ENCODE measurements at regions not wholly inside any gene's neighbourhood (a gene's known extent, or its start where the extent isn't known, plus 50 kb on each side); places are given as distances from the start of the nearest gene placed in this dataset.

GRCh38 chr13:81683521-81683920, 1342.6 kb upstream of the SPRY2 start:
- no peaks in the 10 kb centered on the region for H3K4me1 ChIP-seq (ENCODE audit: control insufficient read depth in 2 of 2, insufficient read depth in 2 of 2, low read length in 2 of 2)
- DNase-seq, result no peak
- no peaks in the 10 kb centered on the region for H3K4me1 Mint-ChIP-seq
- H2AFZ ChIP-seq (ENCODE audit: insufficient read depth, low read depth, low read length, poor library complexity, severe bottlenecking), result no peak overlapping the region
- H3K4me3 Mint-ChIP-seq, result no peak overlapping the region
- H3K27me3 ChIP-seq (replicated peaks in 1 of 4; ENCODE audit: control extremely low read depth in 1 of 4, control insufficient read depth in 3 of 4, insufficient read depth in 4 of 4, low read length in 3 of 4), result no peaks in the 10 kb centered on the region
- peaks cover 2% of the 10 kb centered on the region for H3K9me3 Mint-ChIP-seq (ENCODE audit: insufficient read depth)
- 80% methylated on average over 2 of the region's 4 CpGs for WGBS (ENCODE audit: insufficient coverage)
- intact Hi-C loops (cut with micrococcal nuclease), result no loop called here
- H3K9ac ChIP-seq (ENCODE audit: low read length), result no peak overlapping the region
- no peaks in the 10 kb centered on the region for H3K9me3 ChIP-seq (ENCODE audit: control extremely low read depth in 1 of 3, control insufficient read depth in 2 of 3, insufficient read depth in 1 of 3, low read length in 2 of 3)
- H3K79me2 ChIP-seq (ENCODE audit: control insufficient read depth, insufficient read depth, low read length), result no peaks in the 10 kb centered on the region
- no peaks in the 10 kb centered on the region for H3K36me3 ChIP-seq (replicated peaks in 1 of 2; ENCODE audit: control extremely low read depth in 1 of 2, control insufficient read depth in 1 of 2, extremely low read depth in 1 of 2, insufficient read depth in 2 of 2, low read length in 1 of 2)
- no peak overlapping the region for H3K4me2 ChIP-seq (replicated peaks; ENCODE audit: low read depth, low read length, poor library complexity, severe bottlenecking)
- H3K27ac ChIP-seq (ENCODE audit: low read length in 2 of 2), result no peak overlapping the region
- H3K27me3 Mint-ChIP-seq, result no peaks in the 10 kb centered on the region
- H3K4me3 ChIP-seq (ENCODE audit: control extremely low read depth in 1 of 5, extremely low read depth in 1 of 5, insufficient read depth in 1 of 5, low read depth in 2 of 5, low read length in 4 of 5), result no peak overlapping the region
- no peaks in the 10 kb centered on the region for H4K20me1 ChIP-seq (ENCODE audit: control insufficient read depth, insufficient read depth, low read length, poor library complexity, severe bottlenecking)
- ChIA-PET POLR2A (no interaction called here), CTCF (no interaction called here)
- ATAC-seq (ENCODE audit: low read depth), result no peak
- H3K27ac Mint-ChIP-seq, result no peak overlapping the region
- TF ChIP-seq CTCF (IDR thresholded peaks at IDR 0.05), result no peak
- no peak for TF ChIP-seq EZH2 (IDR thresholded peaks at IDR 0.05; ENCODE audit: borderline replicate concordance, insufficient read depth, low read depth, low read length, poor library complexity, severe bottlenecking)

- H3K9me3 ChIP-seq (ENCODE audit: control extremely low read depth in 1 of 3, control insufficient read depth in 2 of 3, insufficient read depth in 1 of 3, low read length in 2 of 3), result peaks cover 0 to 2% (median 0%) of the 10 kb centered on the region in 3 donors
- H3K9ac ChIP-seq (ENCODE audit: low read length), result no peak overlapping the region
- H3K4me2 ChIP-seq (replicated peaks; ENCODE audit: low read depth, low read length, poor library complexity, severe bottlenecking), result no peak overlapping the region
- H3K36me3 ChIP-seq (replicated peaks in 1 of 2; ENCODE audit: control extremely low read depth in 1 of 2, control insufficient read depth in 1 of 2, extremely low read depth in 1 of 2, insufficient read depth in 2 of 2, low read length in 1 of 2), result no peaks in the 10 kb centered on the region
- H3K4me3 Mint-ChIP-seq, result no peak overlapping the region
- no peak overlapping the region for H3K4me3 ChIP-seq (ENCODE audit: control extremely low read depth in 1 of 5, extremely low read depth in 1 of 5, insufficient read depth in 1 of 5, low read depth in 2 of 5, low read length in 4 of 5)
- no peak overlapping the region for H2AFZ ChIP-seq (ENCODE audit: insufficient read depth, low read depth, low read length, poor library complexity, severe bottlenecking)
- H4K20me1 ChIP-seq (ENCODE audit: control insufficient read depth, insufficient read depth, low read length, poor library complexity, severe bottlenecking), result no peaks in the 10 kb centered on the region
- H3K27me3 ChIP-seq (replicated peaks in 1 of 4; ENCODE audit: control extremely low read depth in 1 of 4, control insufficient read depth in 3 of 4, insufficient read depth in 4 of 4, low read length in 3 of 4), result no peaks in the 10 kb centered on the region
- ChIA-PET POLR2A (no interaction called here), CTCF (no interaction called here)
- ATAC-seq (ENCODE audit: low read depth) (no peak), DNase-seq (no peak)
- no peaks in the 10 kb centered on the region for H3K4me1 ChIP-seq (ENCODE audit: control insufficient read depth in 2 of 2, insufficient read depth in 2 of 2, low read length in 2 of 2)
- H3K27me3 Mint-ChIP-seq, result no peaks in the 10 kb centered on the region
- no CpG with 5 or more reads among the region's 2 CpGs for WGBS (ENCODE audit: insufficient coverage)
- no peaks in the 10 kb centered on the region for H3K79me2 ChIP-seq (ENCODE audit: control insufficient read depth, insufficient read depth, low read length)
- TF ChIP-seq CTCF (IDR thresholded peaks at IDR 0.05) (no peak), EZH2 (IDR thresholded peaks at IDR 0.05; ENCODE audit: borderline replicate concordance, insufficient read depth, low read depth, low read length, poor library complexity, severe bottlenecking) (no peak)
- H3K27ac Mint-ChIP-seq, result no peak overlapping the region
- H3K27ac ChIP-seq (ENCODE audit: low read length in 2 of 2), result no peak overlapping the region
- H3K9me3 Mint-ChIP-seq (ENCODE audit: insufficient read depth), result peaks cover 2% of the 10 kb centered on the region
- intact Hi-C loops (cut with micrococcal nuclease), result no loop called here
- no peaks in the 10 kb centered on the region for H3K4me1 Mint-ChIP-seq
Measured at GRCh38 chr13:81682081-81682630, 1341.2 kb upstream of the SPRY2 start.
